ENCODE measurements at regions not wholly inside any gene's neighbourhood (a gene's known extent, or its start where the extent isn't known, plus 50 kb on each side); places are given as distances from the start of the nearest gene placed in this dataset.

- DNase-seq = no peak
- dilution Hi-C loops (cut with HindIII; ENCODE audit: low sequenced_read_pairs, unreplicated experiment) = no loop called here
- H4K5ac ChIP-seq (ENCODE audit: low read depth, low read length) = no peak overlapping the region
These were observed 292.1 kb downstream of the ADGRD1 start for GRCh38 chr12:131245564-131246355.

More at GRCh38 chr12:131245564-131246355, 292.1 kb downstream of the ADGRD1 start:
- no peak for TF ChIP-seq NFE2L2 (IDR thresholded peaks at IDR 0.05; ENCODE audit: low read depth, low read length)
- TF ChIP-seq RCOR1 (IDR thresholded peaks at IDR 0.05; ENCODE audit: insufficient replicate concordance, low read length) = no peak
- no peak for TF ChIP-seq CHD1 (IDR thresholded peaks at IDR 0.05; ENCODE audit: low read depth, low read length)
- TF ChIP-seq ELK1 (IDR thresholded peaks at IDR 0.05; ENCODE audit: borderline replicate concordance, low read depth, low read length) = no peak
- TF ChIP-seq CTCF (conservative IDR thresholded peaks at IDR 0.05; ENCODE audit: low read depth, low read length) = no peak
- TF ChIP-seq MAZ (IDR thresholded peaks at IDR 0.05; ENCODE audit: borderline replicate concordance, low read depth, low read length) = no peak
- TF ChIP-seq CEBPB (IDR thresholded peaks at IDR 0.05; ENCODE audit: low read depth, low read length) = no peak
- TF ChIP-seq RFX5 (IDR thresholded peaks at IDR 0.05; ENCODE audit: low read depth, low read length) = no peak
- no peak for TF ChIP-seq USF2 (IDR thresholded peaks at IDR 0.05; ENCODE audit: low read depth, low read length)
- TF ChIP-seq BHLHE40 (IDR thresholded peaks at IDR 0.05; ENCODE audit: low read depth, low read length) = no peak
- no peak for TF ChIP-seq POLR2A (IDR thresholded peaks at IDR 0.05; ENCODE audit: low read depth, low read length)
- no peak for TF ChIP-seq MXI1 (IDR thresholded peaks at IDR 0.05; ENCODE audit: borderline replicate concordance, low read depth, low read length)
- Histone ChIP-seq H3K23ac (ENCODE audit: low read depth, low read length) (no peak overlapping the region), H3K4me1 (ENCODE audit: control insufficient read depth, insufficient read depth, low read length) (no peaks in the 10 kb centered on the region), H3K9me1 (ENCODE audit: insufficient read depth, low read length) (no peaks in the 10 kb centered on the region), H3K4ac (ENCODE audit: low read depth, low read length) (no peak overlapping the region), H3K14ac (replicated peaks; ENCODE audit: low read depth, low read length) (no peak overlapping the region), H2BK5ac (ENCODE audit: low read depth, low read length, poor library complexity, severe bottlenecking) (no peak overlapping the region), H3K9me3 (ENCODE audit: control insufficient read depth, insufficient read depth, low read length) (peaks cover 28% of the 10 kb centered on the region), H2AK5ac (ENCODE audit: low read depth, low read length) (no peak overlapping the region), H2AK9ac (replicated peaks; ENCODE audit: low read depth, low read length, poor library complexity) (no peak overlapping the region), H3K9ac (ENCODE audit: low read depth, low read length) (no peak overlapping the region), H3K4me2 (ENCODE audit: low read depth, low read length) (no peak overlapping the region), H3K56ac (ENCODE audit: extremely low read depth, insufficient read depth, low read length) (no peak overlapping the region), H2AFZ (replicated peaks; ENCODE audit: low read length, poor library complexity) (no peak overlapping the region), H2BK120ac (ENCODE audit: low read depth, low read length) (no peak overlapping the region), H2BK15ac (ENCODE audit: low read depth, low read length) (no peak overlapping the region), H3K36me3 (ENCODE audit: control insufficient read depth, insufficient read depth, low read length) (no peaks in the 10 kb centered on the region), H3K4me3 (ENCODE audit: insufficient read depth, low read depth, low read length) (no peak overlapping the region), H4K8ac (ENCODE audit: low read depth in 2 of 2, low read length in 2 of 2) (no peak overlapping the region), H3K27ac (ENCODE audit: insufficient read depth, low read length) (no peak overlapping the region), H3K79me1 (ENCODE audit: low read depth in 1 of 2, low read length in 2 of 2) (no peaks in the 10 kb centered on the region), H4K91ac (ENCODE audit: insufficient read depth, low read depth, low read length) (no peak overlapping the region), H4K20me1 (ENCODE audit: insufficient read depth, low read length) (no peaks in the 10 kb centered on the region), H2BK20ac (ENCODE audit: low read depth, low read length) (no peak overlapping the region), H3K27me3 (ENCODE audit: control insufficient read depth, insufficient read depth, low read length) (no peaks in the 10 kb centered on the region), H3K18ac (ENCODE audit: low read depth, low read length) (no peak overlapping the region)
- ATAC-seq (ENCODE audit: low read depth) = no peak
- intact Hi-C loops (cut with micrococcal nuclease) (no loop called here), in situ Hi-C loops (cut with MboI; ENCODE audit: low sequenced_read_pairs) (no loop called here)
- CTCF ChIA-PET = no interaction called here
- POLR2A ChIA-PET (ENCODE audit: unreplicated experiment) = no interaction called here
- WGBS, 2 experiments (ENCODE audit: extremely low coverage in 2 of 2, insufficient read length in 1 of 2) = 37% methylated on average over 4 of the region's 14 CpGs; no CpG with 5 or more reads in 1 of the 2 experiments
- no TSS peak for BruUV-seq (replicated peaks)

Data from IMR-90 (cell line).